Activated T-cell treated with anti-CD3 and anti-CD28 coated beads for 4 hours (primary cell): ENCODE measurements at regions not wholly inside any gene's neighbourhood (a gene's known extent, or its start where the extent isn't known, plus 50 kb on each side); places are given as distances from the start of the nearest gene placed in this dataset.

Experiments
- DNase-seq: peaks from one replicate; pipeline ENCODE4 v3.0.0-alpha.2; 2020

DNA sequence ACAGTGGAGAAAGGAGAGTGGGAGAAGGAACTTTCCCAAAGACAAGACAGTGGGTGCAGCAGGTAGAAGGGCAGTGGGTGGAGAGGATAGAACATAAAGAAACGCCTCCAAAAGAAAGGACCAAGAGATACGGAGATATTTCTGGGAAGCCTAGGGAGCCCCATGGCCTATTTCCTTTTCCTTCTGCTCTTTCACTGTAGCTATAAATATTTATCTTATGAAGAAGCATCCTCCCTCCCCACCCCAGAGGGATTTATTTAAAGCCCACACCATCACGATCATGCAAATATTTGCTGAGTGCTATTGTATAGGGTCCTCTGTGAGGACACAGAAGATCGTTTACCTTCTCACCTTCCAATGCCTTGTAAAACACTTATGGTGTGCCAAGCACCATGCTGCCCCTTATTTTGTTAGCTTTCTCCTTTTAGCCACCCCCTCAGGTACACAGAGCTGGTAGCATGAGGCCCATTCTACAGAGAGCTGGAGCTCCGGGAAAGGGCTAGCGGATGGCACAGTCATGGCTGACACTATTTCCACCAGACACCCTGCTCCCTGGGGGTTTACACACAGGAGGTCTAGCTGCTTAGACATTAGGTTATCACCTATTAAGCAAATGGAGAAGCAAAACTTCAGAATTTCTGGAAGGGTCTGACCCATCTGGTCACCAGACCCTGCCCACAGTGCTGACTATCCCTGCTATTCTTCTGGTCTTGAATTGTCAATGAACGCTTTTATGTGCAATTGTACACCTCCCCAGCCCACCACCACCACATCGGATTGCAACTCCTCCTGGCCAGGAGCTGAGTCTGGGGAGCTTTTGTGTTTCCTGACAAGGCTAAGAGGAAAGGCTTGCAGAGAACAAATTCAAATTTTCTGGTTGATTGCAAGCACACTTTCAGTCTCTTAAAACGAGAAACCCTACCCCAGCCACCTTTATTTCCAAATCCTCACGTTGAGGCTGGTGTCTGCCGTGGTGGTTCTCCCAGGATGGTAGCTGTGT, 91.8 kb upstream of the KLF7 start:
- DNase-seq, result no peak

DNA sequence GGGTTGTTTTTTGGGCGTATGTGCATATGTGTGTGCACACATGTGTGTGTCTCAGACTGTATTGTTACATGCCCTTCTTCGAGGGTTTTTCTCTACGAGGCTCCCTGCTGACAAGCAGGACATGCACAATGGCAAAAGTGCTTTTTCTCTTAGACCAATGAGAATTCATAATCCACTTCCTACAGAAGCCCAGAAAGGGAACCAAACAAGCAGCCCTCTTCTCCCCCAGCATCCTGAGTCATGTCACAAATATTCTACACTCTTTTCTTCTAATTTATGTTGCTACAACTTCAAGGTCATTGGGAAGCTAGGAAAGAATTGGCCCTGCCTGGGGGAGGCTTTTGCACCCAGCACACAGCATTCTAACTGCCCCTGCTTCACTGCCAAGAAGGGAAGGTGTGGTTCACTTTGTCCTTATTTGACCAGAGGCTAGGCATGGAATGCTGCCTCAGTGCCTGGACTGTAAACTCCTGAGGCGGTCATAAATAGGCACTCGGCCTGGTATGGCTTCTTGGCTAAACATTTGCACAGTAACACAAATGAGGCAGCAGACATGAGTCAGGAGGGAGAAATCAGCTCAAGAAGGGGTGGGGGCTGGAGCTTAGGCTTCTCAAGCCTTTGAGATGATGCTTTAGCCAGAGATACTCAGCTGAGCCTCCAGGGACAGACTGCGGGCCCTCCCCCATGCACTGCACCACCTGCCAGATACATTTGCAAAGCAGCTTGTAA, 92.7 kb upstream of the KLF7 start:
- DNase-seq, result no peak

DNA sequence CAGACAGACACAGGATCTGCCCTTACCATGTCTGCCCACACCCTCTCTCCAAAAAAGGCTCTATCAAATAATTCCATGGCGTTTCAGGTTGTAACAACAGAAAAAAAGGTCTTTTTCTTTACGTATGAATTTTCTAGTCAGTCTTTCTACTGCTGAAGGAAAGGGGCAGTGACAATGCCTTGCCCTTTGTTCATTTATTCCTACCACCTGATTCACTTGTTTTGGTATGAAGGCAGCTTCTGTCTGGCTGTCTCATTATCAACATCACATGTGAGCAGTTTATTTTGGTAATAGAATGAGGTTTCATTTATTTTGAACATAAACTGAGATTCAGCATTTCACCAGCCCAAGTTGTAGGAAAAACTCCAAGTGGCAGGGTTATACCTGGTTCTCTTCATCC, 94.3 kb upstream of the KLF7 start:
- DNase-seq, result no peak

DNA sequence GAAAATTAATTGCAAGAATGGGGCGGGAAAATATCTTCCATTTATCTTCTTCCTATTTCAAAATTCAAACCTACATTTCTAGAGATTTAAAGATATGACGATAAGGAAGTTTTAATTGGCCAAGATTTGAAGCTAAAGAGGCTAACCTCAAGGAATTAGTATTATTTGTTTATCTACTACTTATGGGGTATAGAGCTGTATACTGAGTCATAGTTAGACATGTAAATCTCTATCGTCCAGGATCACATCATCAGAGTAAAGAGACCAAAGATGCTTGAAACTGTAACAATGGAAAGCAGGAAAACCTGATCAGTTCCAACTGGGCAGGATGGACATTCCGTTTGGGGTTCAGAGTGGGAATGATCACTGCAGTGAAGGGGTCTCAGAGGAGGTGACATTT, 95.2 kb upstream of the KLF7 start:
- DNase-seq, result no peak

DNA sequence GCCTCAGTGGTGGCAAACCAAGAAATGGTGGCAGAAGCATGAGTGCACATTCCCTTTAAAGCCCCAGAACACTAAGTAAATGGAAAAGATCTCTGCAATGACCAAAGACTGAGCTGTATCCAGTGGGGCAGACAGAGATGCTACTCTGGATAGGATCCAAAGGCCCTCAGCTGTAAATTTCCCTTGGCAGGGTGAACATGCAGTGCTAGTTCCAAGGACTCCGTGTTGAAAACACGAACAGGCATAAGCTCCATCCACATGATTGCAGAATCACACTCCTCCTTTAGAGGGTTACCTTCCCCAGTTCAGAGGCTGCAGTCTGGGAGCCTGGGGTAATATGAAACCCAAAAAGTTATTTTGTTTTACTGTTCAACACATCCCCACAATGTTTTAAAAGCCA, 98.6 kb upstream of the KLF7 start:
- no peak for DNase-seq

DNA sequence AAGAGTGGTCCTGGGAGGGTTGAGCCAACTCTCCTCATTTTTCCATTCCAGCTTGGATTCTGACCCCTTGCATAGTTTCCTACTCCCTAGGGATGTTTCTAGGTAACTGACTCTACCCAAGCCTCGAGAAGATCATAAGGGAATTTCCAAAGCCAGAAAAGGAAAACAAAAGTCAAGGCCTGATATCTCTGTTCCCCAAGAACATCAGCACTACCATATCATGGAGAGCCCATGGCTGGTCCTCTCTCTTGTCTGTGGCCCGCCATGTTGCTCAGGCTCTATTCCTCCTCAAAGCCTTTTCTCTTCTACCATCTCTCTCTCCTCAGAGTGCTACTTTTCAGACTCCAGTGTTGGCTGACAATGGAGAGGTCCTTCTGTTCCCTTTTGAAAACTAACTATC, 99.6 kb upstream of the KLF7 start:
- no peak for DNase-seq

DNA sequence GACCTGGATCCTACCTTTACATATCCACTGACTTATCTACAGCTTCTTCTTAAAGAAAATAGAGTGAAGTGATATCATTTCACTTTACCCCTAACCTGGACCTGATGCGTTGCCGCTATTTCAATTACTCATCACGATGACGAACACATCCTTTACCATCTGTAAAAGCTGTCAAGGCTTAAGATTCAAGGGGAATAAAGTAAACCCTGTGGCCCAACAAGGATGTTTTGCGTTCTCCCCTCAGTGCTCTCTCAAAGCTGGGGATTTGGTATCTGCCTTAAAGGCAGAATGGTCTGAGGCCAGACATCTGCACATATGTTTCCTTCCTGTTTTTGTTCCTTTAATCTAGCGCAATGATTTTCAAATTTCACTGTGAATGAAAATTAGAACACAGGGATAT, 100.1 kb upstream of the KLF7 start:
- DNase-seq, result no peak

DNA sequence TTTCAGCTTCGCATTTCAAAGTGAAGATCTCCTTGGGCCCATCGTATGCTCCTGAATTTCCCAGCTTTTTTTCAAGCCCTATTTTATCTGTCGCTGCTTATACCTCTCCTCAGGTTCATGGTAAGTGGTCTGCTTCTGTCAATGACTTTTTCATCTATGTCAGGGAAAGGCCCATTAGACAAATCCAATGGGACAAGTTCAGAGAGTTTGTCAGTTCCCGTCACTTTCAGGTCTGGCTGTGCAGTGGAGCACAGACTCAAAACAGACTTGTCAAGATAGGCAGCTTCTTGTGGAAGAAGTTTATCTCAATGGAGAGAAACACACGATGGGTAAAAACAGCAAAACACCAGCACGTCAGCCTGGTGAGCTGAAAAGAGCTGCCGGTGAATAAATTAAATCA, 100.9 kb upstream of the KLF7 start:
- DNase-seq, result no peak

DNA sequence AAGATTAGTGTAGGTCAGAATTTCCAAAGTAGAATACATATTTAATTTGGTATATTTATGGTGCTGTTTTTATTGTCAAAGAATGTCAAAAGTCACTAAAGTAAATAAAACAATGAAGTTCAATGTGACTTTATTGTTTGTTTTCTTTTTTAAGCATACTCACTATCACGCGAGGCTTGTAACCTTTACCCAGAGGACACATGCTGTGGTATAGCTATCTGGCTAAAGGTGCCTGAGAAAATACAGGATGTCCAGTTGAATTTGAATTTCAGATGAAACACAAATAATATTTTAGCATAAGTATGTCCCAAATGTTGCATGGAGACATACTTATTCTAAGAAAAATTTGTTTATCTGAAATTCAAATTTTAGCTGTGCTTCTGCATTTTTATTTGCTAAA, 103.3 kb upstream of the KLF7 start:
- no peak for DNase-seq

DNA sequence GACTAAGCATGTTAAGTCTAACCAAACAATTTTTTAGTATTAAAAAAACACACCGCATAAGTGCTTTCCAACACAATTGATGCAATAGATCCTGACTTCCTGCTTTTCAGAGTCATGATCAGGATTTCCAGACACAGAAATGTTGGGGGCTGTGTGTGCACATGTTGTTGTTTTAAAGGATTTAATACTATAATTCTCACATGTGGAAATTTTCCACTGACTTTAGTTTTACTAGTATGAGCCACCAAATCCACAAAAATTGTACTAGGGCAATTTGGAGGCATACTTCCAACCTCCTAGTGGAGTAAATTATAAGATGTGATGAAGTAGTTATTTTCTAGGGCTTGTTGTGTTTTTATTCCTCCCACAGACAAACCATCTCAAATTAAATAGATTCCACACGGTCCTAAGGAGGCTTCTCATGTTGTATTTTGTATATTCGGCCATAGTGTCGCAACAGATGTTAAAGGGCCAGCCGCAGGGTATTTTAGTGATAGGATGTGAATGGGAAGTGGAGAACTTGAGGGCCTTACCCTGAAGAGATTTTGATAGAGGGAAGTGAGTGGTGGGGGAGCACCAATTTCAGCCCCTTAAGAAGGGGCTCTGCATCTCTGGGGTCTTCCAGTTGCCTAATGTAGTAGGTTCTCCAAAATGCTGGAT, 108.9 kb upstream of the KLF7 start:
- DNase-seq, result no peak

DNA sequence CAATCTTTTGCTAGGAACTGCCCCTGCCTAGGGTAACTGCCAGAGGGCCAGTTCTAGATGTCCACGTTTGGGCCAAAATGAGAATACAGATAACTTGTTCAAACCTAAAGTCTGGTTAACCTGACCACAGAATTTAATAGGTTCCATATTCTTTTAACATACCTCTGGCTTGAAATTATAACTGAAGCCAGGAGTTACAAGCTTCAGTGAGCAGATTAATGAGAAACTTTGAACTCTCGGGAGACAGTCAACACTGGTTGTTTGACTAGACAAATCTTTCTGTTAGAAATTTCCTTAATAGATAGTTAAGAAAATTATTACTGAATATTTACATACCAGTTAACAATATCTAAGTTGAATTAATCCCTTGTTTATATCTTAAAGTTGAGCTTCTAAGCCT, 110.0 kb upstream of the KLF7 start:
- no peak for DNase-seq

DNA sequence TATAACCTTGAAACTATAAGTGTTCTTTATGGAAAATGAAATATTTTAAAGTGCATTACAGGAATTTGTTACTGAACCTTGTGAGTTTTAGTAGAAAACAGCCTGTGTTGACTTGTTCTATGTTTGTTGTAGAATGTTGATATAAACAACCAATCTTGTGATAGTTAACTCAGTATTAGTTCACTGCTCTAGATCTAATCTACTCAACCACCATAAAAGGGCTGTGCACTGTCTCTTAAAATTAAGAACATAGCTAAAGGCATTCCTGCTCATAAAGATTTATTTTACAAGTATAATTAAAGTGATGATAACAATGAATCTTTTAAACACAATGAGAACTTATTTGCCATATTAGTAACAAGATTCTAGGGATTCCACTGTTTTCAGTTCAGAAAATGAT, 110.5 kb upstream of the KLF7 start:
- no peak for DNase-seq

DNA sequence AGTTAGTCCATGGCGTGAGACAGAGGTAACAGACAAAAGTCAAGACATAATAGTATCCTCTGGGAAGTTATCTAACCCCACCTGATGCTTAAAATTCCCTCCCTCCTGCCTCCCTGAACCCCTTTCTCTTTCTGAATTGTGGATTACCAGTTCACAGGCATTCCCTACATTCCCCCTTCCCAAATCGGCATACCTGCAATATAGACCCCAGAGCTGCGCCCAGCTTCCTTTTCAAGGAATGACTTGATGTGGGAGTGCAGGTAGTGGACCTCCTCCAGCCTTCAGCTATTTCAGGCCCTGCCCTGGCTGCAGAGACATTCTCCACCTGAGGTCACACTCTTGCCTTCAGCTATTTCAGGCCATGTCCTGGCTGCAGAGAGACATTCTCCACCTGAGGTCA, 111.1 kb upstream of the KLF7 start:
- DNase-seq, result no peak

DNA sequence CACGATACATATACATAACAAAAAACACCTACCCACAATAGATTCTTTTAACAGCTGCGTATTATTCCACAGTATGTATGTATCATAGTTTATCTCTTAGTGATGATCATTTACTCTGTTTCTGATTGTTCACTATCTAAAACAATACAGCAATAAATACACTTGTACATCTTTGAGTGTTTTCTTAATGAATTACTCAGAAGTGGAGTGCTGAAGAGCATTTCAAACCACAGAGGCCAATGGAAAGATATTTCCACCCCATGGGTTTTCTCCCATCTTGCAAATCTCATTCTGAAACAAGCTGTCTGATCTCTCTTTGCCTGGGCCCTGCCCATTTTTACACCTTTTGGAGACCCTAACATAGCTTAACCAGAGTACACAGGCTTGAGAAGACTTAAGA, 113.8 kb upstream of the KLF7 start:
- DNase-seq, result no peak

DNA sequence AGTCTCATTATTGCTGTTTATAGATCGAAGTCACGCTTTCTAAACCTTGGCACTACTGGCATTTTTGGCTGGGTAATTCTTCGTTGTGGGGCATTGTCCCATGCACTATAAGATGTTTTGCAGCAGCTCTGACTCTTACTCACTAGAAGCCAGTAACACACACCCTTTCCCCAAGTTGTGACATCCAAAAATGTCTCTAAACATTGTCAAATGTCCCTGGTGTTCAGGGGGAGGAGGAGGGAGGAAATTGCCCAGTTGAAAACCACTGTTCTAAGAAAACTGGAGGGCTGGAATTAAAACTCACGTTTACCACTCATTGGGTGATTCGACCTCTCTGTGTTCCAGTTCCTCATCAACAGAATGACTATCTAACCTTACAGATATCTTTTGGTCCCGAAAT, 115.7 kb upstream of the KLF7 start:
- DNase-seq, result no peak

DNA sequence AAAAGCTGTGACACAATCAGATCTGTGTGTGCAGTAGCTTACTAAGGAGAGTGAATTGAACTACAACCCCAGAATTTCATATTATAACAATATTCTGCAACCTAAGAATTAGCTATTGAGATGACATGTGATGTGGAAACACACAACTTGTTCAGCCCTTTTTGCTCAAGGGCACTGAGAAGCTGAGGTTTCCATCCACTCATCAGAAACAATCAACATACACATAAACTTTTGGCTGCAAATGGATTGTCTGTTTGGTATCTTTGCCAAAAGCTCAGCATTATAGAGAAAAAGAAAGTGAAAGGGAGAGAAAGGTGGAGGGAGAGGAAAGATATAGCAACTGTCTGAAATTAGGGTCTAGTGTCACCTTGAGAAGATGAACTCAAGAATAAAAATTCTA, 117.2 kb upstream of the KLF7 start:
- DNase-seq, result no peak

DNA sequence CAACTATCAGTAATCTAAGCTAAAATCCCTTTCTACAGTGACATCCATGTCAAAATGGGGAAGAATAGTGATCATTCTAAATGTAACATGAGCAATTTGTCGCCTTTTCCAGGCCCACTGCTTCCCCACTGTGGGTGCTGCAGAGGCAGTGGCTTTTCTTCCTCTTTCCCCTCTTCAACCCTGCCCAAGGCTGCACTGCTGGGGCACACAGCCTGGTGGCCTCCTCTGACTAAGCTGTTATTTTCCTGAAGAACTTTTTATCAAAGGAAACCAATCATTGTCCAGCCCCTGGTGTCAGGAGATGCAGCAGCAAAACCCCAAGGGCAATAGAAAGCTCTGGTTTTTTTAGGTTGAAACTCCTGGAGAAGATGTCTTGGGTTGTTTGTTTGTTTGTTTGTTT, 117.6 kb upstream of the KLF7 start:
- no peak for DNase-seq

DNA sequence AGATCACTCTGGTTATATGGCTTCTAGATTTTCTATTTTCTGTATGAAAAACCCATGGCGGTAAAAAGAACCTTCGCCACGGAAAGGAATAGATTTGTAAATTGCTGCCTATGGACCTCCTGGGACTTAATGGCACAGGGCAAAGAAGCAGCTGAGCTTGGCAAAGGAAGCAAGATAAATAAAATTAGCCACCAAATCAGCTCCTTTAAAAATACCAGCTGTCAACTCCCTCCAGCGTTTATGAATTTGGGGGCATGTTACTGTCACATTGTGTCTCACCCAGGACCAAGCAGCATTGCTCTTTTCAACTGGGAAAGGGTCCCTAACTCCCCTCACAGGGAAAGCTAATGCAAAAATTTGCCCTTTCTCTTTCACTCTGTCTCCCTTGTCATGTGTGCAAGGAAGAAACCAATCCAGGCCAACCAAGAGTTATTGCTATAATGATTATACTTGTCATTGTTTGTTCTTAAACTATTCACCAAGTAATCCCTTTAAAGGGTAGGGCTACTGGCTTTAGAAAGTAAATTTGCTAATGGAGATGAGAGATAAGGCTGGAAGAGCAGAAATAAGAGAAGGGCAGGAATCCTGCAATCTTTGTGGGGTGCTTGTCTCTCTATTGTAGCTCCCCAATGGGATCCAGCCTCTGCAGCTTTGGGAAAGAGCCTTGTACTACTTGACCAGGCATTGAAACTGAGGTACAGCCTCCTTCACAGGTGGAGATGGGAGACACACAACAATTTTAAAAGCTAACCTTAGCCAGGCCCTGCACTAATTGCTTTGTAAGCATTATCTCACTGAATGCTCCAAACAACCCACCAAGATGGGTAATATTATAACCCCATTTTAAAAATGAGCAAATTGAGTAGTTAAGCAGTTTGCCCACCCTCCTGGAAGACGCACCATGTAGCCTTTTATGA, 119.1 kb upstream of the KLF7 start:
- DNase-seq, result no peak

DNA sequence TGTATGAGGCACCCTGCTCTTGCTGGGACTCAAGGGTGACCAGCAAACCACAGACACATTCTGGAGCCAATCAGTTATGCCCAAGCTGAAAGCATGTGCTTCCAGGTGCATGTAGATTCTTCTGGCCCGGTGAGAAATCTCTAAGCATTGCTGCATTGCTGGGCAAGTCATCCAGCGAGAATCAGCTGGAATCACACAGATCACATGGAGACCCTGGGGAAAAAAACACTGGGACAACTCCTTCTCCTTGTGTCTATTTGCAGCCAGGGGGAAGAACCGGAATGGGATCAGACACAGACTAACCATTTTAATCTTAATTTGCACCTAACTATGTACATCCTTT, 119.7 kb upstream of the KLF7 start:
- no peak for DNase-seq

DNA sequence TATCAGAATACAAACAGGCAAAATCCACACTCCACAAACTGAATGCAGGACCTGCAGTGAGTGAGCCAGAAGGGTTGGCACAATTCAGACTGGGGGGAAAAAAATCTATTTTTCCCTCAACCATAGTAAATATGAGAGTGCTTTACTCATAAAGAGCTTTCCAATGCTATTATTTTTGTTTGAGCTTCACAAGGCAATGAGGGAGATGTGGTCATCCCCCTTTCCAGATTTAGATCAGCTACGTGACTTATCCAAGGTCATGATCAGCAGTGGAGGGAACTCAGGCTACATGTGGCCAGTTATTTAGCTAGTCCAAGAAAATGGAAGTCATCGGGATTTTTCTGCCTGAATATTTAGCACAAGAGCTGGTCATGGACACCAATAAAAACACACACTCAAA, 120.4 kb upstream of the KLF7 start:
- DNase-seq, result no peak

DNA sequence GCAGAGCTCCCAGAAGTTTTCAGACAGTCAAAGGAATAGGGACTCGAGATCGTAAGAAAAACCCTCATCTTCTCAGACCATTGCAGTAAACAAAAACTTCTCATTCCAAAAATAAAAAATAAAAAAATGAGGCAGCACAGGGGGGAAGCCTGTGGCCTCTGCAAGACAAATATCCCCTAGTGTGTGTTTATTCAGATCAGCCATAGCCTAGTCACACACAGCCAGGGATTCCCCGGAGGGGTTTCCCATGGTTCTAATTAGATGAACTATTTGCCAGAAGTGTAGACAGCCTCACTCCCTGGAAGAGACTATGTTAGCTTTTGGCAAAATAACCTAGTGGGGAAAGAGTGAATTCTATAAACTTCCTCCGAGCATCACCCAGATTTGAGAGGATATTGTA, 122.9 kb upstream of the KLF7 start:
- no peak for DNase-seq

DNA sequence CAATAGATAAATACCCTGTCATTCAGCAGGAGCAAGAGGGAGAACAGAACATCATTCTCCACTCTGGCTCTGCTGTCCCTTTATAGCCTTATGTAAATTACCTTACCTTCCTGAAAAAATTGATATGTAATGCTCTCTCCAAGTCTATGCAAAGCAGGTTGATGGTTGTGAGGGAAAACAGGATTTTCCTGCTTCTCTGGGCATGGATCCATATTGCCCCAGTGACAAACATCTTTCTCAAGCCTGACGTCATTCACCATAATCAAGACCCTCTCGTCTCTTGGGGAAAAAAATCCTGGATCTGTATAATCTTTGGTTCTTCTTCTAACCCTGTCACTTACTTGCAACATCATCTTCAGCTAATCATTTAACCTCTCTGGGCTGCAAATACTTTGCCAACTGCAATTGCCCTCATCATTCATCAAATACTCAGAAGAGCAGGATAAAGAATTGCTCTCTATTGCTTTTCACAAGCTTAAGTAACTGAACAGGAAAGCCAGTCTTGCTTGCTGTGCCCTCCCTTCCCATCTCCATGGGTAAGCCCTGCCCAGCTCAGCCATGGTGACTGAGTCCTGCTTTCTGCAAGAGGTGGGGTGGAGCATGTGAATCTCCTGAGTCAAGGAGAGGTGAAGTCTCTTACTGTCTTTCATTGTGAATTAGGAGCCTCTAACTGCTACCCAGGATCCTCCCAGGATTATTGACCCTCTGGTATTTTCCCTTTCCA, 123.7 kb upstream of the KLF7 start:
- no peak for DNase-seq
